GM23248 (cell line): ENCODE measurements at regions not wholly inside any gene's neighbourhood (a gene's known extent, or its start where the extent isn't known, plus 50 kb on each side); places are given as distances from the start of the nearest gene placed in this dataset.

ENCODE experiments used
- EZH2 ChIP-seq: fragments of 200-600 bp; sonication (generic); IDR thresholded peaks from 2 replicates; pipeline ENCODE4 v1.6.1; 2018; ENCODE audit warnings: antibody characterized with exemption, mild to moderate bottlenecking; ENCODE audit not compliant: insufficient read depth, poor library complexity, severe bottlenecking
- EZH2phosphoT487 ChIP-seq: fragments of 200-600 bp; sonication (generic); IDR thresholded peaks from 2 replicates; pipeline ENCODE4 v1.6.1; 2018; ENCODE audit warnings: antibody characterized with exemption, moderate library complexity, mild to moderate bottlenecking, low read depth; ENCODE audit not compliant: insufficient read depth

GRCh38 chr4:111213531-111213930, 590.7 kb upstream of the PITX2 start:
- no peak for TF ChIP-seq EZH2
- no peak for TF ChIP-seq EZH2phosphoT487
